Uterus (tissue), 2 donors: ENCODE measurements at regions not wholly inside any gene's neighbourhood (a gene's known extent, or its start where the extent isn't known, plus 50 kb on each side); places are given as distances from the start of the nearest gene placed in this dataset.

ENCODE experiments used
- POLR2A ChIP-seq, 2 donors: fragments of 450-650 bp; IDR thresholded peaks; one replicate each; pipeline ENCODE4 v1.6.1; 2016; ENCODE audit warnings: antibody characterized with exemption in 2 of 2, mild to moderate bottlenecking in 1 of 2, moderate library complexity in 1 of 2
- TF ChIP-seq, protein P1 (sequence below), 4 experiments: fragments of 200-600 bp in 2 of 4; fragments of 450-650 bp in 2 of 4; sonication (generic) in 2 of 4; IDR thresholded peaks; one replicate each; pipeline ENCODE4 v1.5.1; 2016 to 2019; ENCODE audit warnings: antibody characterized with exemption in 4 of 4, mild to moderate bottlenecking in 2 of 4, moderate library complexity in 1 of 4

DNA sequence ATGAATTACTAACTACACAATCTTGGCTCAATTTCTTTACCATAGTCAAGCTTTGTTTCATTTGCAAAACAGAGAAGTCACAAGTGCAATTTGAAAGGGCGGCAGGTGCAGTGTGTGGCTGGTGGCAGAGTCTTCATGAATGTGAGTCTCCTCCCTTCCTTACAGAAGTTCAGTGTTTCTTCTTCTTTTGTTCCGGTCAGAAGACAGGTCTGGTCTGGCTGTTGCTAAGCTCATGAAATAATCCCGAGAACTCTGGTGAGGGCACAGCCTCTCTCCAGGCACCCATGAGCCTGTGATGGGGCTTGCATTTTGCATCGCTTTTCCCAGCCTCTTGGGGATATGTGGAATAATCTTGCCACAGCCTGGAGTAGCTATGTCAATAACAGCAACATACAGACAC is 824.8 kb upstream of the SALL3 start:
- TF ChIP-seq, protein P1, sequence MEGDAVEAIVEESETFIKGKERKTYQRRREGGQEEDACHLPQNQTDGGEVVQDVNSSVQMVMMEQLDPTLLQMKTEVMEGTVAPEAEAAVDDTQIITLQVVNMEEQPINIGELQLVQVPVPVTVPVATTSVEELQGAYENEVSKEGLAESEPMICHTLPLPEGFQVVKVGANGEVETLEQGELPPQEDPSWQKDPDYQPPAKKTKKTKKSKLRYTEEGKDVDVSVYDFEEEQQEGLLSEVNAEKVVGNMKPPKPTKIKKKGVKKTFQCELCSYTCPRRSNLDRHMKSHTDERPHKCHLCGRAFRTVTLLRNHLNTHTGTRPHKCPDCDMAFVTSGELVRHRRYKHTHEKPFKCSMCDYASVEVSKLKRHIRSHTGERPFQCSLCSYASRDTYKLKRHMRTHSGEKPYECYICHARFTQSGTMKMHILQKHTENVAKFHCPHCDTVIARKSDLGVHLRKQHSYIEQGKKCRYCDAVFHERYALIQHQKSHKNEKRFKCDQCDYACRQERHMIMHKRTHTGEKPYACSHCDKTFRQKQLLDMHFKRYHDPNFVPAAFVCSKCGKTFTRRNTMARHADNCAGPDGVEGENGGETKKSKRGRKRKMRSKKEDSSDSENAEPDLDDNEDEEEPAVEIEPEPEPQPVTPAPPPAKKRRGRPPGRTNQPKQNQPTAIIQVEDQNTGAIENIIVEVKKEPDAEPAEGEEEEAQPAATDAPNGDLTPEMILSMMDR (IDR thresholded peaks at IDR 0.05): no peak
- no peak for TF ChIP-seq POLR2A (IDR thresholded peaks at IDR 0.05)
